GM21390 (cell line): ENCODE measurements at regions not wholly inside any gene's neighbourhood (a gene's known extent, or its start where the extent isn't known, plus 50 kb on each side); places are given as distances from the start of the nearest gene placed in this dataset.

Experiments used
- ATAC-seq: cut with Tn5 transposase; IDR thresholded peaks from one replicate; pipeline ENCODE4 v1.9.1; 2021; ENCODE audit not compliant: unreplicated experiment

DNA sequence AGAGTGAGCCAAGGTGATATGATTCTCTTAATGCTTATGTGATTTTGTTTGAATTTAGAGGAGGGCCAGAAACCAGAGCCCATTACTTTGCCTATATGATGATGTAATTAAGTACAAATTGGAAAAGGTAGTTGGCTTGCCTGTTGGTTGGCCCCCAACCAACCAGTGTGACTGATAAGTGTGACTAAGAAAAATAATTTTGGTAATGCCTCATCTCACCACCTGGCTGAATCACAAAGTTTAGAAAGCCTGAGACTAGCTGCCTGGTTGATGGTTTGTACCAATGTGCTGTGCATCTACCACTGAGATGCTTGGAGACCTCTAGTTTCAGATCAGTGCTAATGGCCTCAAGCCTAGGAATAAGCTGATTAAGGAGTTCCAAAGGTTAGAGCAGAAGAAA lies 338.7 kb downstream of the CDH2 start:
- no peak for ATAC-seq

- ATAC-seq, result no peak
Observed at GRCh38 chr18:27826101-27826500, 350.8 kb downstream of the CDH2 start.

- ATAC-seq, result no peak
Observed at GRCh38 chr18:27825689-27826088, 351.2 kb downstream of the CDH2 start.

- no peak for ATAC-seq
Observed at GRCh38 chr18:27824841-27825681, 351.9 kb downstream of the CDH2 start.

DNA sequence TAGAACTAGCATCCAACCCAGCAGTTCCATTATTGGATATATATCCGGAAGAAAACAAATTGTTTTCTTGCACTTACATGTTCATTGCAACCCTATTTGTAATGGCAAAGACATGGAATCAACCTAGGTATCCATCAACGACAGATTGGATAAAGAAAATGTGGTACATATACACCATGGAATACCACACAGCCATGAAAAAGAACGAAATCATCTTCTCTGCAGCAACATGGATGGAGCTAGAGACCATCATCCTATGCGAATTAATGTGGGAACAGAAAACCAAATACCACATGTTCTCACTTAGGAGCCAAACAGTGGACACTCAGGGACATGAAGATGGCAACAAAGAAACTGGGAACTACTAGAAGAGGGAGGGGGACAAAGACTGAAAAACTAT lies 352.7 kb downstream of the CDH2 start:
- ATAC-seq, result no peak

DNA sequence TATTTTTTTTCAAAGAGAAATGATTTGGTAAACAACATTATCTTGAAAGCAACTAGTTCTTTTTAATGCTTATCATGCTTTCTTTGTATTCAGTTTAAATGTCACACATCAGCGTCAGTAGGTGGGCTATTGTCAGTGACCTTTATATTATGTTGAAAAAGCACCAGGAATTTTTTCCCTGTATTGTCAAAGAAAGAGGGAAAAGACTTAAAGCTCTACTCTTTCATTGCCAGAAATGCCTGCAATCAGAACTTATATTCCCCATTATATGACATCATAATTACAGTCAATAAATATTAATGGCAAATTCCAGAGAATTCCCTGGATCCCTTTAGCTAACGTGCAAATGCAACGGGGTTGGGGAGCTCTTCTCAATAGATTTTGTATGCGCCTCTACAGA lies 353.9 kb downstream of the CDH2 start:
- ATAC-seq, result no peak

DNA sequence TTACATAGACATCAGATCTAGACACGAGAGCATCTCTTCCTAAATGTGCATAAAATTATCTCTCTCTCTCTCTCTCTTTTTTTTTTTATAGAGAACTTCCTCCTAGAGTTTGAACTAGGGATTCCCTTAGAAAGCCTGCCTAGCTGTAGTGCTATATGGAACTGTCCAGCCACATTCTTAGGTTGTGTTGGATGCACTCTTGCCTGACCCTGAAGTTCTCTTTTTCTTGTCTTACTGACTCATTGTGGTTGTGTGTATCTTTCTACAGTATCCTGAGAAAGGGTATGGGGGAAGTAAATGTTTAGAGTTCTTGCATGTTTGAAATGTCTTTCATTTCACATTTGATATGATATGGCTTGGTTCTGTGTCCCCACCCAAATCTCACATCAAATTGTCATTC lies 368.2 kb downstream of the CDH2 start:
- no peak for ATAC-seq

GRCh38 chr18:27803957-27804356 lies 373.0 kb downstream of the CDH2 start:
- ATAC-seq, result no peak

DNA sequence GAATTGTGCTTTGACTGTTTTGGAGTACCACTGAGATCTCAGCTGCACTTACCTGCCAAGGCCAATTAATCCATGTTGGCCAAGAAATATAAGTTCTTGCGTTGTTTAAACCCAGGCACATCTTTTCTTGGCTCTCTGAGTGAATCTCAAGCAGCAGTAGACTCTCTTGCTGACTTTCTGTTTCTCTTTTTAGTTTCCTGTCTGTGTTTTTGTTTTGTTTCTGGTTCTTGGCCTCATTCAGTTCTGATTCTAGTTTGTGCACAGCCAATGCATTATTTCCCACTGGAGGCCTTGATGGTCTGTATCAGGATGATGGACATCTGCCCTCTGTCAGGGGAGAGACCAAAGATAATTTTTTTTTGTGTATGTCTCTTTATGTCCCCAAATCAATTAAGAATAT lies 379.4 kb downstream of the CDH2 start:
- ATAC-seq, result peak; percentile 69

- no peak for ATAC-seq
Observed at GRCh38 chr18:27794181-27794926, 382.6 kb downstream of the CDH2 start.

DNA sequence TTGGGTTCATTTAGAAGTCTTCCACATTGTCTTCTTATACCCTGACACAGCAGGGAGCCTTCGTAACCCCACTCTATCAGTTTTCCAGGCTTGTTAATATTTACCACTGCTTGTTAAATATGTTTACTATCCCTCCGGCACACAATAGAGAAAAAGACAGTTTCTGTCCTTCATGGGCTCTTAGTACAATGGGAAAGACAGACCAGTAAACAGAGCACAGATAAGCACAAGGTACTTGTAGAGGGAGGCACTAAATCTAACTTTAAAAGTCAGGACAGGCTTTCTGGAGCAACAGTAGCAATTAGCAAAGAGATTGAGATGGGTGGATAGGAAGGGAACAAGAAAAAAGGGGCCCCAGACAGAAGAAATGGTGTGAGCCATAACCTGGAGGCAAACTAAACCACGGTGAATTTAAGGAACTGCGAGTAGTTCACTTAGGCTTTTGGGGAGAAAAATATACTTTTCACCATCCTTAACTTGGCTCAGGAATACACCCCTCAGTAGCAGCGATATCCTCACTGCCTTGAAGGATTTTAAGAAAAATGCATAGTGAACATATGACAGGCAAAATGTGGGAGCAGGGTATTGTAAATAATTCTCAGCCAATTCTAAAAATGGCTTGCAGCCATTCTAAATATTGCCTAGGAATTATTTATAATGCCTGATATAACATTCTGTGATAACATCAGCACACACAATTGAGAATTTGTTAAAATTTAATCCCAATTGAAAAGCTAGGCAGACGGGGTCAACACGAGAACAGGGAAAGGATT lies 383.7 kb downstream of the CDH2 start:
- ATAC-seq, result no peak

DNA sequence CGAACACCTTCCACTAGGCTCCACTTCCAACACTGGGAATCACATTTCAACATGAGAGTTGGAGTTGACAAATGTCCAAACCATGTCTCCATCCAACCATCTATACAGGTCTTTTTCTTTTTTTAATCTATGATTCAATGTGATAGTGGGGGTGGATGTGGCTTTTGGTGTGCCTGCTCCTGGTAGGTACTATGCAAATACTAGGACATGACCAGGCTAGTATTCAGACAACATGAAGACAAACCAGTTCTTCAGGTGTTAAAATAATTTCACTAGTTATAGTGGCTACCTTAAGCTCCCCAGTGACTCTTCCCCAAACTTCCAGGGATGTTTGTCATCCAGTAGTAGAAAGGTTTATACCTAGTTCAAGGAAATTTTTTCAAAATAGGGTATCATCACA lies 387.5 kb downstream of the CDH2 start:
- no peak for ATAC-seq

GRCh38 chr18:27787547-27787946 lies 389.4 kb downstream of the CDH2 start:
- no peak for ATAC-seq

DNA sequence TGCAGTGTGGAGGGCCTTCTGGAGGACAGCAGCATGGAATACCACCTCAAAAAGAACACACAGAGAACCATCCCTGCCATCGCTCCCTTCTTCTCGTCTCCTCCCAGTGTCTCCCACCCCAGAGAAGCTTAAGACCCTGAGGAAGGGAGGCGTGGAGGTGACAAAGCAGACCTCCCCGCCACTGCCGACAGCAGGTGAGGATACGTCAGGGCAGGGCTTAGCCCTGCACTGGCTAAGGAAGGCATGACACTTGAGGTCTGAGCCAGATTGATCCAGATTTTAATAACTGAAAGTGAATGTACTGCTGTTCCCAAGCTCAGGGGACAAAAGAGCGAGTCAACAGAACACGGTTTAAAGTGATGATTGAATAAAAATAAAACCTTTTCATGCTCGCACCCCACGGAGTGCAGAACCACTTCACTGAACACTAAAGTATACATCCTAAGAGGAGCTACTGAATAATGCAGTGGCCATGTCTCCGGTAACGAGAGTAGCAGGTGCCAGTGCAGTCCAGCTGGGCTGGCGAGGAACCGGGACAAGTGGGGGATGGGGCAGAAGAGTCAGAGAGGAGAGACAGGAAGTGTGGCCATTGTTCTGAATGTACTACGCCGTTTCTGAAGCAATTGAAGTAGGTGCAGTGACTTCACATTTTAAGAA lies 391.0 kb downstream of the CDH2 start:
- ATAC-seq, result no peak

DNA sequence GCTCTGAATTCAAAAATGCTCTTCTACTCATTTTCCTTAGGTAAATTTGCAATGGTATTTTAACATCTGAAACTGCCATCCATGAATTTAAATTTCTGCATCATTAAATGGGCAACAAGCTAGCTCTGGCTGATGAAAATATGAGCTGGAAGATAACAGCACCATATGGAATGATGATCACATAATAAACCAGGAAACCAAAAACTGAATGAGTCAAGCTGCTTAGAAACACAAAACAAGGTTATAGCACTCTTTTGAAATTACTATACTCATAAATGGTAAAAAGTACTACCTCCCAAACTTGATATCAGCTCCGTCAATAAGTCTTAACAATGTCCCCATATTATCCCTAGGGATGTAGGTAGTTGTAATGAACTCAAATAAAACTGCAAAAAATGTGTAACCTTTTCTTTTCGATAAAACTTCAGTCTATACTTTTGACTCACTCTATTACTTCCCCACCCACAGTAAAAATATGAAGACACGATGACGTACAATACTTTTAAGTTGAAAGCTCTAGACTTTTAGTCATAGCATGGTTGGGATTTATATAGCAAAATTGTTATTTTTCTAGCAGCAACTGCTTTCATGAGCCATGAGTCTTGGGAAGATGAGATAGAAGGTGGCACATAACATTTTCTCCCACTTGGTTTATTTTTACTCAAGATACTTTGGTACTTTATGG lies 396.7 kb downstream of the CDH2 start:
- ATAC-seq, result no peak

- ATAC-seq, result no peak
Observed at GRCh38 chr18:27778925-27779324, 398.0 kb downstream of the CDH2 start.

- ATAC-seq, result no peak
Observed at GRCh38 chr18:27778441-27778840, 398.5 kb downstream of the CDH2 start.

GRCh38 chr18:27772081-27772480 lies 404.8 kb downstream of the CDH2 start:
- no peak for ATAC-seq

- ATAC-seq, result no peak
Observed at GRCh38 chr18:27771571-27771970, 405.4 kb downstream of the CDH2 start.

GRCh38 chr18:27769152-27769551 lies 407.8 kb downstream of the CDH2 start:
- no peak for ATAC-seq

DNA sequence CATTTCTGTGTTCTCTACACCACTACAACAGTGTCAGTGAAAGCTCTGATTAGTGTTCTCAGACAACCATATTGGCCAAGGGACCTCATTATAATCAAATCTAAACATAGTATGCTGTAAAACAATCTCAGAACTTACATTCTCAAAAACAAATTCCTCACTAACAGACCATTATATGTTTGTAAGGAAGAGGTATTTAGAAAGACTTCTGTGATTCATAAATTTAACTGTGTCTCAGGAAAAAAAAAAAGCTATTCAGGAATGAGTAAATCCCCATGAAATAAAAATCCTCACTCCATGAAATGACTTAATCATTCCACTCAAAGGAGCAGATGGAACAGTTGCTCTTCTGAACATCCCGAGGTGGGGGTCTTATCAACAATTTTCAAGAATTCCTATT lies 413.0 kb downstream of the CDH2 start:
- ATAC-seq, result no peak
